ENCODE measurements at regions not wholly inside any gene's neighbourhood (a gene's known extent, or its start where the extent isn't known, plus 50 kb on each side); places are given as distances from the start of the nearest gene placed in this dataset.
"Not testable (repeated sequence)": the region's sequence is repeated elsewhere in the genome, so short reads cannot be mapped to it uniquely, and the experiment has no call there.

GRCh38 chr5:10886497-10886896 lies 125.5 kb upstream of the DAP start:
- H3K9me3 ChIP-seq (ENCODE audit: low read depth, low read length, poor library complexity, severe bottlenecking), result no peaks in the 10 kb centered on the region
- ChIA-PET CTCF (no interaction called here), POLR2A (ENCODE audit: low non-redundant PET) (no interaction called here)
- H3K27me3 ChIP-seq (replicated peaks; ENCODE audit: insufficient read depth, low read depth, low read length, poor library complexity), result no peaks in the 10 kb centered on the region
- no peaks in the 10 kb centered on the region for H3K4me1 ChIP-seq (ENCODE audit: insufficient read depth, low read length, poor library complexity, severe bottlenecking)
- no peak for DNase-seq (ENCODE audit: low spot score)
- no peak for TF ChIP-seq EZH2 (IDR thresholded peaks at IDR 0.05; ENCODE audit: borderline replicate concordance, low read depth, low read length, poor library complexity, severe bottlenecking)
- TF ChIP-seq CTCF (conservative IDR thresholded peaks at IDR 0.05; ENCODE audit: low read depth, low read length), result no peak
- no peak overlapping the region for H3K27ac ChIP-seq (ENCODE audit: low read depth, low read length, poor library complexity, severe bottlenecking)
- intact Hi-C loops (cut with micrococcal nuclease; ENCODE audit: unreplicated experiment), result no loop called here
- no TSS peak for BruUV-seq (replicated peaks)
- H3K4me3 ChIP-seq (ENCODE audit: low read depth, low read length, poor library complexity, severe bottlenecking), result no peak overlapping the region
- H3K36me3 ChIP-seq (ENCODE audit: insufficient read depth, low read length, poor library complexity, severe bottlenecking), result no peaks in the 10 kb centered on the region

GRCh38 chr5:10885026-10885425 lies 124.0 kb upstream of the DAP start:
- H3K27ac ChIP-seq (ENCODE audit: low read depth, low read length, poor library complexity, severe bottlenecking), result no peak overlapping the region
- H3K4me1 ChIP-seq (ENCODE audit: insufficient read depth, low read length, poor library complexity, severe bottlenecking), result no peaks in the 10 kb centered on the region
- DNase-seq (ENCODE audit: low spot score), result no peak
- TF ChIP-seq CTCF (conservative IDR thresholded peaks at IDR 0.05; ENCODE audit: low read depth, low read length) (no peak), EZH2 (IDR thresholded peaks at IDR 0.05; ENCODE audit: borderline replicate concordance, low read depth, low read length, poor library complexity, severe bottlenecking) (no peak)
- ChIA-PET CTCF (no interaction called here), POLR2A (ENCODE audit: low non-redundant PET) (no interaction called here)
- no TSS peak for BruUV-seq (replicated peaks)
- no peaks in the 10 kb centered on the region for H3K36me3 ChIP-seq (ENCODE audit: insufficient read depth, low read length, poor library complexity, severe bottlenecking)
- intact Hi-C loops (cut with micrococcal nuclease; ENCODE audit: unreplicated experiment), result no loop called here
- H3K4me3 ChIP-seq (ENCODE audit: low read depth, low read length, poor library complexity, severe bottlenecking), result no peak overlapping the region
- H3K9me3 ChIP-seq (ENCODE audit: low read depth, low read length, poor library complexity, severe bottlenecking), result no peaks in the 10 kb centered on the region
- no peaks in the 10 kb centered on the region for H3K27me3 ChIP-seq (replicated peaks; ENCODE audit: insufficient read depth, low read depth, low read length, poor library complexity)

- H3K9me3 ChIP-seq (ENCODE audit: low read depth, low read length, poor library complexity, severe bottlenecking); H3K4me3 ChIP-seq (ENCODE audit: low read depth, low read length, poor library complexity, severe bottlenecking); intact Hi-C loops (cut with micrococcal nuclease; ENCODE audit: unreplicated experiment); H3K36me3 ChIP-seq (ENCODE audit: insufficient read depth, low read length, poor library complexity, severe bottlenecking); POLR2A ChIA-PET (ENCODE audit: low non-redundant PET); CTCF ChIA-PET; H3K27ac ChIP-seq (ENCODE audit: low read depth, low read length, poor library complexity, severe bottlenecking); H3K27me3 ChIP-seq (replicated peaks; ENCODE audit: insufficient read depth, low read depth, low read length, poor library complexity); DNase-seq (ENCODE audit: low spot score); H3K4me1 ChIP-seq (ENCODE audit: insufficient read depth, low read length, poor library complexity, severe bottlenecking); BruUV-seq (replicated peaks): not testable (repeated sequence)
Observed at GRCh38 chr5:10883945-10884344, 122.9 kb upstream of the DAP start.

- TF ChIP-seq CTCF (conservative IDR thresholded peaks at IDR 0.05; ENCODE audit: low read depth, low read length) (no peak), EZH2 (IDR thresholded peaks at IDR 0.05; ENCODE audit: borderline replicate concordance, low read depth, low read length, poor library complexity, severe bottlenecking) (no peak)
- Histone ChIP-seq H3K27me3 (replicated peaks; ENCODE audit: insufficient read depth, low read depth, low read length, poor library complexity) (no peaks in the 10 kb centered on the region), H3K36me3 (ENCODE audit: insufficient read depth, low read length, poor library complexity, severe bottlenecking) (no peaks in the 10 kb centered on the region), H3K4me3 (ENCODE audit: low read depth, low read length, poor library complexity, severe bottlenecking) (no peak overlapping the region), H3K4me1 (ENCODE audit: insufficient read depth, low read length, poor library complexity, severe bottlenecking) (no peaks in the 10 kb centered on the region), H3K27ac (ENCODE audit: low read depth, low read length, poor library complexity, severe bottlenecking) (no peak overlapping the region), H3K9me3 (ENCODE audit: low read depth, low read length, poor library complexity, severe bottlenecking) (no peaks in the 10 kb centered on the region)
- no peak for DNase-seq (ENCODE audit: low spot score)
- intact Hi-C loops (cut with micrococcal nuclease; ENCODE audit: unreplicated experiment), result no loop called here
- ChIA-PET POLR2A (ENCODE audit: low non-redundant PET) (no interaction called here), CTCF (interaction anchor here (0.7 kb wide), 1 partner anchor 321 kb away, joined by 4 read pairs; no protein-coding TSS in a partner anchor)
- BruUV-seq (replicated peaks), result no TSS peak
Observed at GRCh38 chr5:10880934-10881333, 119.9 kb upstream of the DAP start.

GRCh38 chr5:10876996-10877395 lies 116.0 kb upstream of the DAP start:
- BruUV-seq (replicated peaks); intact Hi-C loops (cut with micrococcal nuclease; ENCODE audit: unreplicated experiment); POLR2A ChIA-PET (ENCODE audit: low non-redundant PET); DNase-seq (ENCODE audit: low spot score); H3K4me3 ChIP-seq (ENCODE audit: low read depth, low read length, poor library complexity, severe bottlenecking); CTCF ChIA-PET; H3K9me3 ChIP-seq (ENCODE audit: low read depth, low read length, poor library complexity, severe bottlenecking); H3K4me1 ChIP-seq (ENCODE audit: insufficient read depth, low read length, poor library complexity, severe bottlenecking); H3K27ac ChIP-seq (ENCODE audit: low read depth, low read length, poor library complexity, severe bottlenecking); H3K36me3 ChIP-seq (ENCODE audit: insufficient read depth, low read length, poor library complexity, severe bottlenecking); H3K27me3 ChIP-seq (replicated peaks; ENCODE audit: insufficient read depth, low read depth, low read length, poor library complexity): not testable (repeated sequence)
